GM18951 (cell line): ENCODE measurements at regions not wholly inside any gene's neighbourhood (a gene's known extent, or its start where the extent isn't known, plus 50 kb on each side); places are given as distances from the start of the nearest gene placed in this dataset.
"Not testable (repeated sequence)": the region's sequence is repeated elsewhere in the genome, so short reads cannot be mapped to it uniquely, and the experiment has no call there.

Experiments used
- POLR2A ChIP-seq: IDR thresholded peaks from 4 replicates; pipeline ENCODE4 v1.6.1; 2011; ENCODE audit warnings: mild to moderate bottlenecking; ENCODE audit not compliant: insufficient read length, insufficient read depth; ENCODE audit errors: extremely low read depth
- in situ Hi-C: fragments of 300-500 bp; cut with MboI; formaldehyde crosslinking; loops from one replicate; pipeline ENCODE4 v1.12.0; 2022; ENCODE audit warnings: low sequenced_read_pairs, mixed read lengths, inconsistent platforms; ENCODE audit not compliant: unreplicated experiment

DNA sequence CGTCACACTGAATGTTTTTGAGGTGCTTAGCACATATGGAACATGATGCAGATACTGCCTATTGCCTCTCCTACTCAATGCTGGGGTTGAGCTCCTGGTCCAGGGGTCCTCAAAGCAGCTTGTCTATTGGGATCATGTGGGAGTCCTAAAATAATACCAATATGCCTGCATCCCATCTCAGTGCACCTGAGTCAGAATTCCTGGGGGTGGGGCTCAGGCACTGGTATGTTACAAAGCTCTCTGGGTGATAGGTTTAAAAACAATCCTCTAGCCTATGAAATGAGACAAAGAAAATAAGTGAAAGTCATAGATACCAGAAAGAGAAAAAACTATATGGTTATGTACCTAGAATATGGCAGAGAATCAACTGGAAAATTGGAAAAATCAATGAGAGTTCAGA is 156.6 kb upstream of the NLRP1 start:
- in situ Hi-C loops = no loop called here

GRCh38 chr17:5741810-5742209 is 157.5 kb upstream of the NLRP1 start:
- in situ Hi-C loops = no loop called here
- no peak for TF ChIP-seq POLR2A

More for the DNA sequence above, 156.6 kb upstream of the NLRP1 start:
- no peak for TF ChIP-seq POLR2A

DNA sequence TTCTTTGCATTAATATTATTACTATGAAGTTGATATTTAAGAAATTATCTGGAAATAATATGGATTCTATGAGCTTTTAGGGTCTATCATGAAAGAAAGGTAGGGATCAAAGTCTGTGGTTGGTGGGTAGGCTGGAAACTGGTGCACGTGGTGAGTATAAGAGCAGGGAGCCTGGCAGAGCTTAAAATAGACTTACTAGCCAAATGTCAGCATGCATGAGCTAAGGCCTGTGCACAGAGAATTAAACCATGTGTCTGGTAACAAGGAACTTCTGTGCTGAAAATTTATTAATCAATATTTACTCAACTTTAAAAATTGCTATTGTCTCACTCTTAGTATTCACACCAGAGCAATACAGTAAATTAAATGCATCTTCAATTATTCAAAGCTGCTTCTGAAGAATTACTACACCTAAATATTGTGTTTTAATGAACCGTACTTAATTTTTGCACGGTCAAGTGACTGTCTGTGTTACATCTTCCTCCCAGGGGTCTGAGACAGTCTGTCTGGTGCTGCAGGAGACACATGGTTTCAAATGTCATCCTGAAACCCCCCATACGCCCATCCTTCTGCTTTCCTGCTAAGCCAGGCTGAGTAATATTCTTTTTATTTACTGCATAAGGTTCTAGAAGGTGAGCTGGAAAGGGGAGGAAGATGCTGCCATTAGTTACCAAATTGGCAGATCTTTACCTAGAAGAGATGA is 161.0 kb upstream of the NLRP1 start:
- TF ChIP-seq POLR2A = no peak
- in situ Hi-C loops = no loop called here

DNA sequence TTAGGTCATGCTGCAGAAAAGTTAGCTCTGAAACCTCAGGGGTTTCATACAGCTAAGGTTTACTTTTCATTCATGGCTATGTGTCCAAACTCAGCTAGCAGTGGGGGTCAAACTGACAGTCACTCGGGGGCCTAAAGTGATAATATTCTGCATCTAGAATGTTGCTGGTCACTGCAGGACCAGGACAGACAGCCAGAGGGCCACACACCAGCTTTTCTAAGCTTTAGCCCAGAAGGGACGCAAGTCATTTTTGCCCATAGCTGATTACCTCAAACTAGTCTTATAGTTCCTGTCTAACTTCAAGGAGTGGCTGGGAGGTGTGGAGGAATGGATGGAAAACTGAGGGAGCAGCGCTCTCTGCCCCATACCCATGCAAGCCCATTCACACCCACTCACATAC is 163.0 kb upstream of the NLRP1 start:
- in situ Hi-C loops = no loop called here

DNA sequence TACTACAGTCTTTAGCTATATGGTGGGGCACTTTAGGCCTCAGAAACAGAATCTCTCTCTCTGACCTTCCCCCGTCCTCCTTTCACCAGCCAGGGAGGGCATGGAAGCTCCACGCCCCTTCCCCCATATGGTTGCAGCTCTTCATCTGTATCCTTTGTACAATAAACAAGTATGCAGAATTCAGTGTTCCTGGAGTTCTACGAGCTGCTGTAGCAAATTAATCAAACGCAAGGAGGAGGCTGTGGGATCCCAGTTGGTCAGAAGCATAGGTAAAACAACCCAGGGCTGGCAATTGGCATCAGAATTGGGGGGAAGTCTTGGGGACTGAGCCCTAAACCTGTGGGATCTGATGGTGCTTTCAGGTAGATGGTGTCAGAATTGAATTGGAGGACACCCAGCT is 163.7 kb upstream of the NLRP1 start:
- no peak for TF ChIP-seq POLR2A
- in situ Hi-C loops = no loop called here

More for the DNA sequence above, 163.0 kb upstream of the NLRP1 start:
- no peak for TF ChIP-seq POLR2A

DNA sequence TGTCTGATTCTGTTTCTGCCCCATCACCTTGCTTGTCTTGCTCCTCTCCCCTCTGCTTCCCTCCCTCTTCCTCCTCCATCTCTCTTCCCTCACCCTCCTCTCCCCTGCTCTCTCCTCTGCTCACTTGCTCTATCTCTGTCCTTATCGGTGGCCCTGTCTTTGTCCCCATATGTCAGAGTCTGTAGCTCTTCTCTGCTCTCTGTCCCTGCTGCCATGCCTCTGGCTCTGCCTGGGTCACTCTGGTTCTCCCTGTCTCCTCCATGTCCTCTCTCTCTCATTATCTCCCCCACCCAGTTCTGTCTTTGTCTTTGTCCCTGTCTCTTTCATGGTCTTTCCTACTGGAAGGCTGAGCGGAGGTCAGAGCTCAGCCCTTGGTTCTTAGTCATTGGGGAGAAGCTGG is 169.1 kb upstream of the NLRP1 start:
- in situ Hi-C loops = no loop called here
- TF ChIP-seq POLR2A = no peak

DNA sequence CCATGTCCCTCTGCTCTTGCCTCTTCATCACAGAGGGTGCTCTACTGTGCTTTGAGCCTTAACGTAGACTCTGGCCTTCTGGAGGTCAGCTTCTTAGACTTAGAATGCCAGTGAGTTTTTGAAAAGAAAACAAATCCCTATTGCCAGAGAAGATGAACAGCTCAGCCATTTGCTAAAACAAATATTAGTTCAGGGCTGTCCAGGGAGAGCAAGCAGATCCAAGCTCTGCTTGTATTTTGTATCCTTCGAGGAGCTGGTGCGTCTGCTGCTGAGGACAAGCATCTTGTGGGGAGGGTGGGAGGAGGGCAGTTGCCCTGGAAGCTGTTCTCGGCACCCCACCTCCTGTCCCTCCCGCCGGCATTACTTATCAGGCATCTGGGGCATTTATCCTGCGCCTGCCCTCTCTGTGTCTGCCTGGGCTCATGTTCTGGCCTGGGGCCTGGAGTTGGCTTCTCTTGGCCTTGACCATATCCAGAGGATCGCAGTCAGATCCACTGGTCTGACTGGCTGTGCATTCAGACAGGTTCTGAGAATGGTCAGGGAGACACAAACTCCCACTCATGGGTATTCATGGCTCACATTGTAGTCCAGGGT is 173.1 kb upstream of the NLRP1 start:
- in situ Hi-C loops = no loop called here
- TF ChIP-seq POLR2A = no peak

DNA sequence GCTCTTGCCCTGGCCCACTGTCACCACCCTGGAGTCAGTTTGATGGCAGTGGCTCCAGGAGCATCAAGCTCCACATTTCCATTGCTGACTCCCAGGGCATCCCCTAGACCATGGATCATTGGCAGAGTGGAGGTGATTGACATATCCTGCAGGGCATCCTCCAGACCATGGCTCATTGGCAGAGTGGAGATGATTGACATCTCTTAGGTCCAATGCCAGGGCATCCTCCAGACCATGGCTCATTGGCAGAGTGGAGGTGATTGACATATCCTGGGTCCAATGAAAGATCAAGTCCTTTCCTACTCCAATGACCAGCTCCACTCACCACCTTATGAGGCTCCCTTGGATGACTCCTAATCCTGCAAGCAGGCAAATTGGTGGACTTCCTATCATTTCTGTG is 174.3 kb upstream of the NLRP1 start:
- TF ChIP-seq POLR2A = no peak
- in situ Hi-C loops = no loop called here

- TF ChIP-seq POLR2A = no peak
- in situ Hi-C loops = no loop called here
These were observed 175.2 kb upstream of the NLRP1 start for GRCh38 chr17:5759501-5759925.

DNA sequence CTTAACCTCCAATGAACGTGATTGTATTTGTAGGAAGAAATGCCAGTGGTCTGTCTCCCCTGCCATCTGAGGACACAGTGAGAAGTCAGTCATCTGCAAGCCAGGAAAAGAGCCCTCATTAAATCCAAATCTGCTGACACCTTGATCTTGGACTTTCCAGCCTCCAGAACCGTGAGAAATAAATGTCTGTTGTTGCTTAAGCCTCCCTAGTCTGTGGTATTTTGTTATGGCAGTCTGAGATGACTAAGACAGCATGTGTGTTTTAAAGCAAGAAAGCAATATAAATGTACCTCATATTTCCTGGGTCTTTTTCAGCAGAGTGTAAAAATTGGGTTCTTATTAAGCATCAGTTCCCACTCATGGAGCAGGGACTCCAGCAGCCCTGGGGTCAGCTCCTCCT is 177.9 kb upstream of the NLRP1 start:
- TF ChIP-seq POLR2A = no peak
- in situ Hi-C loops = no loop called here

DNA sequence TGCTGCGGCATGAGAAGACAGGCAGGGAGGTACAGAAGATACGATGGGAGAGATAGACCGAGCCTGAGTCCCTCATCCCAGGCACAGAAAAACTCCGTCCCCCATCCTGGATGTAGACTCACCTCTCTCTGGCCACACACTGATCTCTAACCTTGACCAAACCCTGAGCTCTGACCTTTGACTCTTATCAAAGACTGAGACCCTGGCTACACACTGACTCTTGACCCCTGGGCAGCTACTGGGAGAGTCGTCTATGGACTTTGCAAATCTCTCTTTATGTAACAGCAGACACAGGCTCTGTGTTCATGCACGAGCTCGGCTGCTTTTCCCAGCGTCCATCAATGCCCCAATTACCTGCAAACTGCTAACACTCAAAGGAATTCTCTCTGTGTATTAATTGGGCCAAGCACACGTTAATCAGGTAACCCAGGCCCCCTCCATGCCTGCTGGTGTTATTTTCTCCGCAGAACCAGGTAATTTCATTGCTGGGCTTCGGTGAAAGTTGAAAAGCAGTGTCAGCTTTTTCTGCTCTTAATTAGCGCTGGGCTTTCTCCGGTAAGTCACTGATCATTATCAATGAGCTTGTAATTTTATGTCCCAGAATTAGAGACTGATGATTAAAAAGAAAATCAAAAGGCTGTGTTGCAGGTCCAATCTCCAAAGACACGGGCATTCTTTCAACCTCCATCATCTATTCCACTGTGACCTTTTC is 179.4 kb upstream of the NLRP1 start:
- no peak for TF ChIP-seq POLR2A
- in situ Hi-C loops = no loop called here

DNA sequence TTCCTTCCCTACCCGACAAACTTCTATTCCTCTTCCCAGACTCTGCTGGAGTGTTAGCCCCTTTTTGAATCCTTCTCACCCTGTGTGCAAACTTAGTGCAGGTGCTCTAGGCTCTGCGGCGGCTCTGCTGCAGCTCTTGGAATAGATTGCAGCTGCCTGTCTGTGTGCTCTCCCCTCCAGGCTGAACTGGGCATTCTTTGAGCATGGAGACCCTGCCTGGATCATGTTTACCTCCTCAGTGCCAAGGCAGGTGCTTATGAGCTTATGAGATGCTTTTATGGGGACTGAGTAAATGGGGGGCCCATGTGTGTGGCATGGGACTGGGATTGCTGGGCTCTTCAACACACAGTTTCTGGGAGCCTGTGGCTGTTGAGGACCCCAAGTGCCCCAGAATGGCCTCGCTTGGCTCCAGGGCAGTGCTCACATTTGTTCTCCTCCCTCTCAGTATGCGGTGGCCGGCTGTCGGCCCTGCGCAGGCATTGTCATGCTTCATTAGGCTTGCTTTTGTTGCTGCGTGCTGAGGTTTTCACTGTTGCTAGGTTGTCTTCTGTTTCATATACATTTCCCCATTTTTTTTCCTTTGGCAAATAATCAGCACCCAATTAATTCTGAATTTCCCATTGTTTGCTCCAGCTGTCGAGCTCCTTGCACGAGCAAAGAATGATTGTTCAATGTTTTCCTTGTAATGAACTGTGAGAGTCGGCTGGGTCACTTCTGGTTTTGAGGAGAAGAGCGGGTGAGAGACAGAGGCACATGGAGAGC is 185.5 kb upstream of the NLRP1 start:
- in situ Hi-C loops = no loop called here
- TF ChIP-seq POLR2A = no peak

- in situ Hi-C loops = no loop called here
- no peak for TF ChIP-seq POLR2A
These were observed 186.3 kb upstream of the NLRP1 start for GRCh38 chr17:5770441-5771270.

GRCh38 chr17:5771271-5771577 is 186.9 kb upstream of the NLRP1 start:
- in situ Hi-C loops = not testable (repeated sequence)

DNA sequence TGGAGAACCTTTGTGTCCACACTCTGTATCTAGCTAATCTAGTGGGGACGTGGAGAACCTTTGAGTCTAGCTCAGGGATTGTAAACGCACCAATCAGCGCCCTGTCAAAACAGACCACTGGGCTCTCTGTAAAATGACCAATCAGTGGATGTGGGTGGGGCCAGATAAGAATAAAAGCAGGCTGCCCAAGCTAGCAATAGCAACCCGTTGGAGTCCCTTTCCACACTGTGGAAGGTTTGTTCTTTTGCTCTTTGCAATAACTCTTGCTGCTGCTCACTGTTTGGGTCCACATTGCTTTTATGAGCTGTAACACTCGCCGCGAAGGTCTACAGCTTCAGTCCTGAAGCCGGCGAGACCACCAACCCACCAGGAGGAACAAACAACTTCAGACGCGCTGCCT is 187.7 kb upstream of the NLRP1 start:
- in situ Hi-C loops = not testable (repeated sequence)
